ENCODE measurements at regions not wholly inside any gene's neighbourhood (a gene's known extent, or its start where the extent isn't known, plus 50 kb on each side); places are given as distances from the start of the nearest gene placed in this dataset.

- H3K4me3 Mint-ChIP-seq: no peak overlapping the region
- Histone ChIP-seq H3K79me2 (replicated peaks; ENCODE audit: insufficient read depth) (no peaks in the 10 kb centered on the region), H3K36me3 (ENCODE audit: insufficient read depth) (no peaks in the 10 kb centered on the region), H3K4me1 (ENCODE audit: insufficient read depth) (peaks cover 5% of the 10 kb centered on the region; the same call in 1 of the 2 replicates), H3K4me3 (no peak overlapping the region), H2AFZ (no peak overlapping the region), H3K27me3 (ENCODE audit: insufficient read depth) (no peaks in the 10 kb centered on the region), H3K27ac (ENCODE audit: low read depth) (no peak overlapping the region), H3K9me2 (ENCODE audit: insufficient read depth) (0 out of 2 replicates have a peak, but pooled peaks cover 2% of the 10 kb centered on the region), H3K4me2 (no peak overlapping the region), H3F3A (replicated peaks; ENCODE audit: low read depth) (no peaks in the 10 kb centered on the region), H4K20me1 (replicated peaks; ENCODE audit: insufficient read depth) (no peaks in the 10 kb centered on the region)
- ATAC-seq (no peak), DNase-seq (ENCODE audit: low spot score) (no peak)
- H3K4me1 Mint-ChIP-seq: no peaks in the 10 kb centered on the region
- TF ChIP-seq ZNF331 (CRISPR knock-in tag; IDR thresholded peaks at IDR 0.05; ENCODE audit: low read depth) (no peak), NANOG (IDR thresholded peaks at IDR 0.05; ENCODE audit: borderline replicate concordance) (no peak), CTCF (conservative IDR thresholded peaks at IDR 0.05; ENCODE audit: low read depth in 2 of 2) (no peak), ETS1 (IDR thresholded peaks at IDR 0.05) (no peak), POLR2AphosphoS5 (IDR thresholded peaks at IDR 0.05; ENCODE audit: low read depth) (no peak), ZNF114 (CRISPR knock-in tag; IDR thresholded peaks at IDR 0.05) (no peak), EZH2phosphoT487 (IDR thresholded peaks at IDR 0.05; ENCODE audit: unreplicated experiment) (no peak), STAT1 (IDR thresholded peaks at IDR 0.05; ENCODE audit: unreplicated experiment) (no peak), EZH2 (IDR thresholded peaks at IDR 0.05; ENCODE audit: low read depth, unreplicated experiment) (no peak)
- TF ChIP-seq, protein P1, sequence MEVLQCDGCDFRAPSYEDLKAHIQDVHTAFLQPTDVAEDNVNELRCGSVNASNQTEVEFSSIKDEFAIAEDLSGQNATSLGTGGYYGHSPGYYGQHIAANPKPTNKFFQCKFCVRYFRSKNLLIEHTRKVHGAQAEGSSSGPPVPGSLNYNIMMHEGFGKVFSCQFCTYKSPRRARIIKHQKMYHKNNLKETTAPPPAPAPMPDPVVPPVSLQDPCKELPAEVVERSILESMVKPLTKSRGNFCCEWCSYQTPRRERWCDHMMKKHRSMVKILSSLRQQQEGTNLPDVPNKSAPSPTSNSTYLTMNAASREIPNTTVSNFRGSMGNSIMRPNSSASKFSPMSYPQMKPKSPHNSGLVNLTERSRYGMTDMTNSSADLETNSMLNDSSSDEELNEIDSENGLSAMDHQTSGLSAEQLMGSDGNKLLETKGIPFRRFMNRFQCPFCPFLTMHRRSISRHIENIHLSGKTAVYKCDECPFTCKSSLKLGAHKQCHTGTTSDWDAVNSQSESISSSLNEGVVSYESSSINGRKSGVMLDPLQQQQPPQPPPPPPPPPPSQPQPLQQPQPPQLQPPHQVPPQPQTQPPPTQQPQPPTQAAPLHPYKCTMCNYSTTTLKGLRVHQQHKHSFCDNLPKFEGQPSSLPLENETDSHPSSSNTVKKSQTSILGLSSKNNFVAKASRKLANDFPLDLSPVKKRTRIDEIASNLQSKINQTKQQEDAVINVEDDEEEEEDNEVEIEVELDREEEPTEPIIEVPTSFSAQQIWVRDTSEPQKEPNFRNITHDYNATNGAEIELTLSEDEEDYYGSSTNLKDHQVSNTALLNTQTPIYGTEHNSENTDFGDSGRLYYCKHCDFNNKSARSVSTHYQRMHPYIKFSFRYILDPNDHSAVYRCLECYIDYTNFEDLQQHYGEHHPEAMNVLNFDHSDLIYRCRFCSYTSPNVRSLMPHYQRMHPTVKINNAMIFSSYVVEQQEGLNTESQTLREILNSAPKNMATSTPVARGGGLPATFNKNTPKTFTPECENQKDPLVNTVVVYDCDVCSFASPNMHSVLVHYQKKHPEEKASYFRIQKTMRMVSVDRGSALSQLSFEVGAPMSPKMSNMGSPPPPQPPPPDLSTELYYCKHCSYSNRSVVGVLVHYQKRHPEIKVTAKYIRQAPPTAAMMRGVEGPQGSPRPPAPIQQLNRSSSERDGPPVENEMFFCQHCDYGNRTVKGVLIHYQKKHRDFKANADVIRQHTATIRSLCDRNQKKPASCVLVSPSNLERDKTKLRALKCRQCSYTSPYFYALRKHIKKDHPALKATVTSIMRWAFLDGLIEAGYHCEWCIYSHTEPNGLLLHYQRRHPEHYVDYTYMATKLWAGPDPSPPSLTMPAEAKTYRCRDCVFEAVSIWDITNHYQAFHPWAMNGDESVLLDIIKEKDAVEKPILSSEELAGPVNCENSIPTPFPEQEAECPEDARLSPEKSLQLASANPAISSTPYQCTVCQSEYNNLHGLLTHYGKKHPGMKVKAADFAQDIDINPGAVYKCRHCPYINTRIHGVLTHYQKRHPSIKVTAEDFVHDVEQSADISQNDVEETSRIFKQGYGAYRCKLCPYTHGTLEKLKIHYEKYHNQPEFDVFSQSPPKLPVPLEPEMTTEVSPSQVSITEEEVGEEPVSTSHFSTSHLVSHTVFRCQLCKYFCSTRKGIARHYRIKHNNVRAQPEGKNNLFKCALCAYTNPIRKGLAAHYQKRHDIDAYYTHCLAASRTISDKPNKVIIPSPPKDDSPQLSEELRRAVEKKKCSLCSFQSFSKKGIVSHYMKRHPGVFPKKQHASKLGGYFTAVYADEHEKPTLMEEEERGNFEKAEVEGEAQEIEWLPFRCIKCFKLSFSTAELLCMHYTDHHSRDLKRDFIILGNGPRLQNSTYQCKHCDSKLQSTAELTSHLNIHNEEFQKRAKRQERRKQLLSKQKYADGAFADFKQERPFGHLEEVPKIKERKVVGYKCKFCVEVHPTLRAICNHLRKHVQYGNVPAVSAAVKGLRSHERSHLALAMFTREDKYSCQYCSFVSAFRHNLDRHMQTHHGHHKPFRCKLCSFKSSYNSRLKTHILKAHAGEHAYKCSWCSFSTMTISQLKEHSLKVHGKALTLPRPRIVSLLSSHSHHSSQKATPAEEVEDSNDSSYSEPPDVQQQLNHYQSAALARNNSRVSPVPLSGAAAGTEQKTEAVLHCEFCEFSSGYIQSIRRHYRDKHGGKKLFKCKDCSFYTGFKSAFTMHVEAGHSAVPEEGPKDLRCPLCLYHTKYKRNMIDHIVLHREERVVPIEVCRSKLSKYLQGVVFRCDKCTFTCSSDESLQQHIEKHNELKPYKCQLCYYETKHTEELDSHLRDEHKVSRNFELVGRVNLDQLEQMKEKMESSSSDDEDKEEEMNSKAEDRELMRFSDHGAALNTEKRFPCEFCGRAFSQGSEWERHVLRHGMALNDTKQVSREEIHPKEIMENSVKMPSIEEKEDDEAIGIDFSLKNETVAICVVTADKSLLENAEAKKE (CRISPR knock-in tag; IDR thresholded peaks at IDR 0.05): no peak
- H3K27ac Mint-ChIP-seq: no peak overlapping the region
- H3K9me3 Mint-ChIP-seq: peaks cover 4% of the 10 kb centered on the region
- H3K27me3 Mint-ChIP-seq (ENCODE audit: insufficient read depth, low read depth, poor library complexity): no peaks in the 10 kb centered on the region
- peaks cover 3% of the 10 kb centered on the region; the same call in 2 of the 3 replicates for H3K36me3 Mint-ChIP-seq (ENCODE audit: low read depth)
These were observed 803.6 kb upstream of the ADGRL3 start for GRCh38 chr4:60396341-60397049.
